Adrenal gland (tissue), 9 donors: ENCODE measurements at regions not wholly inside any gene's neighbourhood (a gene's known extent, or its start where the extent isn't known, plus 50 kb on each side); places are given as distances from the start of the nearest gene placed in this dataset.

Source experiments
- DNase-seq, 7 donors: peaks; one replicate each; pipeline ENCODE4 v3.0.0-alpha.2; 2019 to 2020
- H3K27ac ChIP-seq, 5 donors: fragments of 200-600 bp; sonication (generic) in 4 of 5; 1 replicate in 3 of 5; 2 replicates in 2 of 5; pipeline versions ENCODE4 v1.5.1 to v1.8.0; 2016 to 2020; ENCODE audit warnings: mild to moderate bottlenecking in 1 of 5
- H3K27me3 ChIP-seq: fragments of 200-600 bp; 2 replicates; pipeline ENCODE4 v1.8.0; 2021
- H3K36me3 ChIP-seq, 2 donors: fragments of 200-600 bp; replicated peaks in 1 of 2; 1 replicate in 1 of 2; 2 replicates in 1 of 2; pipeline versions ENCODE4 v1.5.1 to v1.8.0; 2018 to 2022
- H3K4me1 ChIP-seq, 2 donors: fragments of 200-600 bp; replicated peaks in 1 of 2; 1 replicate in 1 of 2; 2 replicates in 1 of 2; pipeline versions ENCODE4 v1.5.1 to v1.8.0; 2018 to 2021
- H3K4me3 ChIP-seq, 4 donors: fragments of 200-600 bp; sonication (generic) in 3 of 4; one replicate each; pipeline ENCODE4 v1.5.1; 2016 to 2018
- H3K9me3 ChIP-seq, 3 donors: fragments of 200-600 bp; sonication (generic) in 1 of 3; replicated peaks in 1 of 3; 1 replicate in 2 of 3; 2 replicates in 1 of 3; pipeline versions ENCODE4 v1.5.1 to v1.8.0; 2016 to 2021
- CTCF ChIP-seq, 6 experiments: fragments of 450-650 bp in 4 of 6; fragments of 200-600 bp in 2 of 6; sonication (generic) in 1 of 6; IDR thresholded peaks; 1 replicate in 5 of 6; 2 replicates in 1 of 6; pipeline versions ENCODE4 v1.5.1 to v1.8.0; 2016 to 2021; ENCODE audit warnings: antibody characterized with exemption in 6 of 6, mild to moderate bottlenecking in 2 of 6, moderate library complexity in 1 of 6
- POLR2A ChIP-seq, 2 donors: fragments of 450-650 bp; IDR thresholded peaks; one replicate each; pipeline ENCODE4 v1.6.1; 2017; ENCODE audit warnings: antibody characterized with exemption in 2 of 2, mild to moderate bottlenecking in 2 of 2, moderate library complexity in 1 of 2
- WGBS, 4 donors: extraction: QIAGEN DNeasy Blood & Tissue Kit in 2 of 4; methylation state at CpG; one replicate each; pipeline versions ENCODE4 v1.1.5 to v1.1.7; 2013 to 2017; 5-methylcytosine and 5-hydroxymethylcytosine counted together
- intact Hi-C, 2 donors: fragments of 100-400 bp; cut with DNase I; formaldehyde crosslinking; loops; one replicate each; pipeline versions ENCODE4 v1.14.1 to v1.15.0; 2022 to 2023
- donor health status: healthy with polysubstance abuse.
- donor health status: Bipolar disorder and iron deficiency.
- donor health status: DM: yes; HTN: yes; CAD: no.
- donor health status: DM: no; HTN: no; CAD: no.
- donor health status: DM: no; HTN: no; CAD: no.

- TF ChIP-seq POLR2A (IDR thresholded peaks at IDR 0.05) (no peak), CTCF (IDR thresholded peaks at IDR 0.05) (no peak)
- Histone ChIP-seq H3K27me3 (peaks cover 33% of the 10 kb centered on the region), H3K4me3 (no peak overlapping the region), H3K27ac (no peak overlapping the region), H3K4me1 (no peaks in the 10 kb centered on the region), H3K9me3 (no peaks in the 10 kb centered on the region), H3K36me3 (no peaks in the 10 kb centered on the region)
- WGBS, 4 donors: 67 to 74% (median 70%) methylated on average over 1 to 5 of the region's 5 CpGs
- no peak for DNase-seq
- intact Hi-C loops: no loop called here
These were observed 92.4 kb upstream of the PJA1 start for GRCh38 chrX:69257499-69258127.

- no peaks in the 10 kb centered on the region for H3K4me1 ChIP-seq
- peaks cover 32% of the 10 kb centered on the region for H3K27me3 ChIP-seq
- intact Hi-C loops: no loop called here
- no peak for TF ChIP-seq POLR2A (IDR thresholded peaks at IDR 0.05)
- TF ChIP-seq CTCF (IDR thresholded peaks at IDR 0.05): no peak
- no peaks in the 10 kb centered on the region for H3K36me3 ChIP-seq
- no peak overlapping the region for H3K4me3 ChIP-seq
- no peak overlapping the region for H3K27ac ChIP-seq
- no peaks in the 10 kb centered on the region for H3K9me3 ChIP-seq
- DNase-seq: no peak
These were observed 91.0 kb upstream of the PJA1 start for GRCh38 chrX:69256291-69256565.

GRCh38 chrX:69255441-69256290 is 90.4 kb upstream of the PJA1 start:
- intact Hi-C loops: no loop called here
- Histone ChIP-seq H3K4me3 (no peak overlapping the region), H3K4me1 (no peaks in the 10 kb centered on the region), H3K9me3 (no peaks in the 10 kb centered on the region), H3K27me3 (peaks cover 26% of the 10 kb centered on the region), H3K27ac (no peak overlapping the region), H3K36me3 (no peaks in the 10 kb centered on the region)
- DNase-seq: no peak
- TF ChIP-seq POLR2A (IDR thresholded peaks at IDR 0.05) (no peak), CTCF (IDR thresholded peaks at IDR 0.05) (no peak)
- WGBS, 4 donors: 64 to 90% (median 80%) methylated on average over 8 to 11 of the region's 11 CpGs

GRCh38 chrX:69253821-69254220 is 88.6 kb upstream of the PJA1 start:
- no peak for TF ChIP-seq CTCF (IDR thresholded peaks at IDR 0.05)
- no peak for TF ChIP-seq POLR2A (IDR thresholded peaks at IDR 0.05)
- whole genome bisulfite sequencing, 4 donors: 81 to 97% methylated on average over 1 of the region's 1 CpG; no CpG with 5 or more reads in 2 of the 4 donors

More at GRCh38 chrX:69253821-69254220, 88.6 kb upstream of the PJA1 start:
- no peaks in the 10 kb centered on the region for H3K4me1 ChIP-seq
- no peak overlapping the region for H3K4me3 ChIP-seq
- H3K36me3 ChIP-seq: no peaks in the 10 kb centered on the region
- H3K27me3 ChIP-seq: peaks cover 19% of the 10 kb centered on the region
- H3K9me3 ChIP-seq: no peaks in the 10 kb centered on the region
- DNase-seq: no peak
- intact Hi-C loops: no loop called here
- no peak overlapping the region for H3K27ac ChIP-seq
